ENCODE measurements at regions not wholly inside any gene's neighbourhood (a gene's known extent, or its start where the extent isn't known, plus 50 kb on each side); places are given as distances from the start of the nearest gene placed in this dataset.
A peak's percentile ranks its signal among the peaks of the same experiment; 100 is the strongest.
"Not testable (repeated sequence)": the region's sequence is repeated elsewhere in the genome, so short reads cannot be mapped to it uniquely, and the experiment has no call there.

DNA sequence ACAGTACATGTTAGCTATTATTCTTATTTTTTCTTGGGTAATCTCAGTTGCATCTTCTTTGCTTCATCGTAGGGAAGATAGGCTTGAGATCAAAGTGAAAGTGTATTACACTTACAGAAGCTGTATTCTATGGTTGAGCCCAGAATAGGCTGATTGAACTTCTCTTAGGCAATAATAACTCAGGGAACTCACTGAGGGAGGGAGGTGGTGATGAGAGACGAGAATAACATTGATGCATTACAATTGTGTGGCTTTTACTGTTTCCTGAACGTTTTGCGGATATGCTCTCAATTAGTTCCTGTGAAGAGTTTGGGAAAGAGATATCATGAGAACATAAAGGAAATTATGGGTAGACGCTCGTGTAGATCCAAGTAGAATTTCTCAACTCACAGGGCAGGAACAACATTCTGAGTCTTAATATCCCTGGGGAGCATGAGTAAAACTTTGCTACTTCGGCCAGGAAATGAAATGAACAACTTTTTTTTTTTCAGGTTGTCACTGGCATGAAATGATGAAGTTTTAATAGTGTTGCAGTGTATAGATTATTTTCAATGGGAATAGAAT, 302.2 kb downstream of the TUSC7 start:
- DNase-seq: no peak

DNA sequence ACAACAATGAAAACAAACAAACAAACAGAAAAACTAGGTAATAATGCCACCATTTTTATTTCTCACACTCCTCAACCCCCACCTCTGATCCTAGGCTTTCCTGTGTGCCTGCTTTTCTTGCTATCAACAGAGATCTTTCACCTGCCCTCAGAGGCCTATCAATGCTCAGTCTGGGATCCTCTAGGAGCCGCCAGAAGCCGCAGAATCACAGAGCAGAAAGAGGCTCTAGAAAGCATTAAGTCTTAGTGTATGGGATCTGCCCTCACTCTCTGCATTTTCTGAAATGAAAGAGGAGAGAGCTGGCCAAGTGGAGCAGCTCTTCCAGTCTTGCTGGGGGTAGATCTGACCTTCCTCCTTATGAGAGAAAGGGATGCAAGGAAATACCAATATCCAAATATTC, 306.8 kb downstream of the TUSC7 start:
- no peak for DNase-seq

DNA sequence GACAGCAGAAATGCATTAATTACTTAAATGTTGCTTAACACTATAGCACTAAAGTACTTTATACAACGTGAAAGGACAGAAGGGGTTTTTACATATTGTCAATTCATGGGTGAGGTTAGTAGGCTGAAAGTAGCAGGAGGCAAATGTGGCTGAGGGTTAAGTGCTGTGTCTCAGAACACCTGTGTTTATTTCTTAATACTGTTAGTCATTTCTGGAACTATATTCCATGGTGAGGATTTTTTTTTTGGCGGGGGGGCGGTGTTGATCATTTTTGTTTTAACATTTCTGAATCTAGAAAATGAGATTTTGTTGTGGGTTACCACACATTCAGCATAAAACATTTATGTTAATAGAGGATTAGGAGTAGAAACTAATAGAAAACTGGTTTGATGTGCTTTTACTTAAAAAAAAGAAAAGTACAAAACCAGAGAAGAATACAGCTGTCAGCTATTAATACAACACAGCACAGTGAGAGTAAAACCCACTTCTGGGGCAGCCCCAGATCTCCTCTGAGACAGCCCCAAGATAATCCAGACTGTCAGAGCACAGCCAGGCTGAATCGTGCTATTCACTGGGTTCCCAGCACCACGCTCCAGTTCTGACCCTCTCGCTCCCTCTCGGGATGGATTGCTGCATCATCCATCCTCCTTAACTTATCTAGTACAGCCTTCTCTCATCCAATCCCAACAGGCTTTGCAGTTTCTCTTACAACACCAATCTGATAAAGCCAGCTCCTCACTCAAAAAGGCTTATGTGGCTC, 307.7 kb downstream of the TUSC7 start:
- DNase-seq: no peak

DNA sequence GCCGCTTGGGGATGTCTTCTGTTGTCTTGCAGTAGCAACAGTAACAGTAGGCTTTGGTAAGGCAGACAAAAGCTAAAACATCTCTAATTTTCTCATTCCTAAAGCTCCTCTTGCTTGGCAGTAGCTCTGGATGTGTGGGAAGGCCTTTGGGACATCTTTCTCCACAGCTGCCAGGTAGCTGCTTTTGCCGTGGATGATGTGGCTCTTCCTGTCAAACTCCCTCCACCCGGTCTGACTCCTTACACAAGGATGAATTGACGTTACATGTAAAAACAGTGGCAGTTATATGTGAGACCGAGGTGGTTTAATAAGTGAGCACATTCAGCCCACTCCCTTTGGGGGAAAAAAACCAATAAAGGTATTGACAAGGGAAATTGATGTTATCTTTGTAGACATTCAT, 309.1 kb downstream of the TUSC7 start:
- no peak for DNase-seq

DNA sequence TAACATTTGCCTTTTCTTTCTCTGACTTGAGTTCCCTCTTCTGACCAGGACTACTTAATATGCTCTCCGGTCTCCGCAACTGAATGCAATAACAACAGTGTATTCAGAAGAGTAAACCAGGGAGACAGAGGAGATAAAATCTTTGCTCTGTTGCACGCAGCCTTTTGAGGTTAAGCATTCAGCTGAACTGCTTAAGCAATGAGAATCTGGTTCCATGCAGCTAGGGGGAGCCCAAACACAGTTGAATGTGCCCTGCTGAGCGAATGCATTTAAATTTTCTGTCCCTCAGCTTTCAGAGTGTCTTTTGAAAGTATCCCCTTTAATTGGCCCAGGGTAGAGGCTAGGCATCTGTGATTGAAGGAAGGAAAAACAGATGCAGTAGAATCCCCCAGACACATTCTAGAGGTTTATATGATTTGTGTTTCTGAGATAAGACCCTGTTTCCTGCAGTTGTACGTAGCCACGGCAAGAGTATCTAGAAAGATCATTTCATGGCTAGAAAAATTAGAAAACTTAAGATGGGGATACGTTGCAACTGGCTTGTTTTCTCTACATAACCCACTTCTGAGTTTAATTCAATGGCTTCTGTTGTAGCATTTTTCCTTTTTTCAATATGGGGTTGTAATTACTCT, 309.6 kb downstream of the TUSC7 start:
- DNase-seq: peak in 1 of 5 donors; percentile 15

DNA sequence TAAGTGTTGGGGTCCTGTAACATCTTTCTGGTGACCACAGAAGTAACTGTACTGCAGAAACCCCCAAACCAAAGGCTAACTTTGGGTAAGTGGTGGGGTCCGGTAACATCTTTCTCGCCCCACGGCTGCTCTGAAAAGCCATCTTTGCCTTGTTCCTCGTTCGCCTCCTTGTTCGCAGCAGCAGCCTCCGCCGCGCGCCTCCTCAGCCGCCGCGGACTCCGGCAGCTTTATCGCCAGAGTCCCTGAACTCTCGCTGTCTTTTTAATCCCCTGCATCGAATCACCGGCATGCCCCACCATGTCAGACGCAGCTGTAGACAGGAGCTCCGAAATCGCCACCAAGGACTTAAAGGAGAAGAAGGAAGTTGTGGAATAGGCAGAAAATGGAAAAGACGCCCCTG, 316.8 kb downstream of the TUSC7 start:
- no peak for DNase-seq

DNA sequence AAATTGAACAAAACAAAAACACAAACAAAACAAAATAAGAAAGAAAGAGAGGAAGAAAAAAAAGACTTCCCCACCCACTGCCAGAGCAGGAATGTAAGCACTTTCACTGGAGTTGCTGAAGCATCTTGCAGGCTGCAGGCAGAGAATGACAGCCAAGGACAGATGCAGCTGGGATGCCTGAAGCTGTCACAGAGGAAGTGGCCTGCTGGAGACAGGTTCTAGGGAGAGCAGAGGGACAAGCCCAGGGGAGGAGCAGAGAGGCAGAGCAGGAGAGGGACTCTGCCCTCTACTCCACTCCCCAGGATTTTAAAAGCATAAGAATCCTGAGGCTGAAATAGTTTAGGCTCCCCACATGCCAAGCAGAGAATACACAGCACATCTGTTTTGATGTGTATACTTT, 326.2 kb downstream of the TUSC7 start:
- DNase-seq: no peak

DNA sequence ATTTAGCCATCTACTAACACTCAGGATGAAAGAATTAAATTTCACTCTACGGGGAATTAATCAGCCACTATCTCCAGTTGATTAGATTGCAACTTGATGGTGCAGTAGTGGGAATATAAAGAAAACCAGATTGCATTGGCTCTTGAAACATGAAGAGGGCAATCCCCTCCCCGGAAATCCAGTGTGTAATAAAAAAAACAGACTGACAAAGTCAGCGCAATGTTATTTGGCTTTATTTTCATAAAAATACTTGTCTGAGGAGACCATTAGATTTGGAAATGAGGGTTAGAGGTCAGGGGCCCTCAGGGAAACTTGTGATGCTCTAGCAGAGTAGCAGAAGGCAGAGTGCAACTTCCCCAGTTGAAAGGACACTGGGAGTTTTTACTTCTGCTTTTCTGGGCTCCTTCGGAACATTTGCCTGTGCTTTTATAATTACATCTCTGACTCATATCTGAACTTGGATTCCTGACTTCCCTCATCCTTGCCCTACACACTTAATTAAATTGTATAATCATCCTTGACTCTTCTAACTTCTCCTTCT, 326.8 kb downstream of the TUSC7 start:
- DNase-seq: no peak

DNA sequence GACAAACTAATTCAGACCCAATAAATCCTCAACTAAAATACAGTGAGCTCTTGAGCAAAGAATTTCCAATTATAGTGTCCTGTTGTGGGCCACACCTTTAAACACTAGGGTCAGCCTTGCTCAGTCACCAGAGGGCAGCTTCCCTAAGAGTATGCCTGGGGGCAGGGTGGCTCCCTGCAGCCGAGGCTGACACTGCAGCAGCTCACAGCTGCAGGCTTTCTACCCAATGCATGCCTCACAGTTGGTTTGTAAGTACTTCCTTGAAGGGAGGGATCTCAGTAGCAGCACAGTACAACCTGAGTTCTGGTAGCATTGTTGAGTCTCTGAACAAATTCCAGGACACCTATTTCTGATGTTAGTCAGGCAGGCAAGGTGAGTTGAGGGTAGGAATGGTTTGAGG, 335.6 kb downstream of the TUSC7 start:
- no peak for DNase-seq

DNA sequence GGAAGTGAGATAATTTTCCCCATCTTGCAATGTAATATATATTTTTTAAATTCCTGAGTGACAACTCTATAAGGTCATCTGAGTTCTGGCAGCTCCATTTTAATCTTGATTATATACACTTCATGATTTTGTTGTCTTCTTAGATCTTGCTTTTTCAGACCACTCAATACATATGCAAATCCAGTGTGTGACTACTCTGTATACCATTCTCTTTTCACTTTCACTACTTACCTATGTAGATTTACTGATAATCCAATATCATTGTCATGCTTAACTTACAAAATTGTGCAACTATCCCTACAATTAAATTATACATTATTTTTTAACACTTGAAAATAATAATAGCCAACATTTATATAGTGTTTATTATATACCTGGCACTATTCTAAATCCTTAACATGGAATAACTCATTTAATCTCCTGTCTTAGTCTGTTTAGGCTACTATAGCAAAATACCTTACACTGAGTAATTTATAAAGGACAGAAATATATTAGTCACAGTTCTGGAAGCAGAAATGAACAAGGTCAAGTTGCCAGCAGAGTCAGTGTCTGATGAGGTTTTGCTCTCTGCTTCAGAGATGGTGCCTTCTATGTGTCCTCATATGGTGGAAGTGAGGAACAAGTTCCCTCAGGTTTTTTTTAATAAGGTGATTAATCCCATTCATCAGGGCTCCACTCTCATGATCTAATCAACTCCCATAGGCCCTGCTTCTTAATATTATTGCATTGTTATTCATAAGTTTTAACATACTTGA, 338.5 kb downstream of the TUSC7 start:
- no peak for DNase-seq

DNA sequence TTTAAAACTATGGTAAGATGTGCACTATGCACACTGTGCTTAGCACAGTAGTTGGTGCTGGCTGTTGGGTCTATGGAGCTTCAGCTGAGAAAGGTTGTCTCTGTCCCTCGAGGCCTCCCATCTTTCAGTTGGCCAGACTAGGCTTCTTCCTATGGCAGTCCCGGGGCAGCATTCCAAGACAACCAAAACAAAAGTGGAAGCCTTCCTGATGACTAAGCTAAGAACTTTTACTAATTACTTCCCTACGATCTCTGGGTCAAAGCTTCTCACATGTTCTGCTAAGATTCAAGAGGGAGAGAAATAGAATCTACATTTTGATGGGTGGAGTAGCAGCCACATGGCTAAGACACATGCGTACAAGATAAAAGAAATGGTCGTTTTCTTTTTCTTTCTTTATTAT, 342.8 kb downstream of the TUSC7 start:
- DNase-seq: no peak

DNA sequence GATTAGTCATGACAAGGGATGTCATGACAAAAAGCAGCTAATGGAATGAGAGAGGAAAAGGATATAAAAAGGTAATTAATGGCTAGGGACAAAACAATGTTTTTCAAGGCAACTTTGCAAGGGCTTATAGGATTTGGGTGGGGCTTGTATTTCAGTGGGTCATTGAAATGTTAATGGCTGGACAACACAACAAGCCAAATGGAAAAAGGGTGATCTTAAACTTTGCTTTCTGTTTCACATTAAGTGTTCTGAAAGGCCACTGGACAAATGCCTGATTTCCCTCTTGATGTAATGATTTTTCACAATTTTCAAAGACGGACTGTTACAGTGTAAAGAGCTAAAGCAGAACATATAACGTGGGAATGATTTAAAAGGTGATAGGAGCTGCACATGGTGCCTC, 345.0 kb downstream of the TUSC7 start:
- DNase-seq: no peak

DNA sequence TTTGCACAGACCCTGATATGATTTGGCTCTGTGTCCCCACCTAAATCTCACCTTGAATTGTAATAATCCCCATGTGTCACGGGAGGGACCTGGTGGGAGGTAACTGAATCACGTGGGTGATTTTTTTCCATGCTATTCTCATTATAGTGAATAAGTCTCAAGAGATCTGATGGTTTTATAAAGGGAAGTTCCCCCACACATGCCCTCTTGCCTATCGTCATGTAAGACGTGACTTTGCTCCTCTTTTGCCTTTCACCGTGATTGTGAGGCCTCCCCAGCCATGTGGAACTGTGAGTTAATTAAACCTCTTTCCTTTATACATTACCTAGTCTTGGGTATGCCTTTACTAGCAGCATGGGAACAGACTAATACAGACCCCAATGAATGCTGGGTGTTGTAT, 347.4 kb downstream of the TUSC7 start:
- DNase-seq: not testable (repeated sequence)

DNA sequence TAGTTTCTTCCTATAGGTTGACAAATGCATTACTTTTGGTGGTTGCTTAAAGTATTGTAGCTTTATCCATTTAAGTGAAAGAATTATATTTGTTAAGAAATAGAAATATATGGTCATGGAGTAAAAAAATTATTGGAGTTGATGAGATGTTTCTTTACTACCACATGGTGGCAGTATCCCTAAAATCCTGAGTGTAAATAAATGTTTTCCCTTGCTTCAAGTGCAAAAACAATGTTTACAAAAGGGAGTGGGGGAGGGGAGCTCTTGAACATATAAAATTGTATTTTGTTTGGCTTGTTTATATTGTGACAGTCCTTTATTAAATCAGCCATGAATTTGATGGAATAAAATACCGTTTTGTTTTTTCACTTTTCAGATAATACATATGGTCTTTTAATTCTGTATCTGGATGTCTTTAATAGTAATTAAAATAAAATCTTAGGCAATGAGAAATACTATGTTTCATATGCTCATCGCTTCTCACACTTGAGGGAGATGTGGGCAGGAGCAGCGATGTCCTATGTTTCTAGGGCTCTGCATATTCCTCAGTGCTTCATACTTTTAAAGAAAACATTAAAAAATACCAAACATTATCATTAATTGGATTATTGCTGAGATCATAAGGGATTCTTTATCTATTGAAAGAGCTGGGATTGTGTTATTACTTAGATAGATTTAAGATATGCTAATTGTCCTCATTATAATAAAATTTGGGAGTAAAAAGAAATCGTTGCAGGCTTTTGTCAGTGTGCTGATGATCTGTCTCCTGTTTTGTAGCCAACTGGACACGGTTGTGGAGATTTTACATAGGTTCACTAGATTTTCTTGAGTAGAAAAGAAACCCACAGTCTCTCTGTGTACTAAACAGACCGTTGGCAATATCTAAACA, 349.7 kb downstream of the TUSC7 start:
- DNase-seq: no peak

DNA sequence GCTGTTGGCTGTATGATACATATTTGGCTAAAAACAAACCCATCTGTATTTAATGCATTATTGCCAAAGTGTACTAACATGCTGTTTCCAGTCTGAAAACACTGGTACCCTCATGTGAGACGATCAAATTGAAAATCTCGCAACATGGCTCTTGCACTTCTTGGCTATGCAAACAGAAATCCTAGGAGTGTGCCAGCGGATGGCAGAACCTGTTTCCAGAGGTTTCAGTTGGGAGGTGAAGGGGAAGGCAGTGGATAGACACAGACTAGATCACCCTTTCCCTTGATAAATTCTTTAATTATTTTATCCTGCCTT, 350.3 kb downstream of the TUSC7 start:
- no peak for DNase-seq

DNA sequence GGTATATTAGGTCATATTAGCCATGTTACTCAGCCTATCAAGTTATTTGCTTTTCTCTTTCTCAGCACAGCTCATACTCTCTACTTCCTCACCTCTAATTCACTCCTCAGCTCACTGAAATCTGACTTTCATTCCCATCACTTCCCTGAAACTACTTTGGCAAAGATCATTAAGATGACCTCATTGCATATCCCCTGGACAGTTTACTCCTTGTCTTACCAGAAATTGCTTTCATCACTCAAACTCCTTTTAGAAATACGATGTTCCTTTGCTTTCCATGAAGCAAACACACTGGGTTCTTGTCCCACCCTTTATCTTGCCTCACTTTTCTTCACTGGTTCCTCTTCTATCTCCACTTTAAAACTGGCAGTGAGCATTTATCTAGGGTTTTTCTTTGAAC, 354.4 kb downstream of the TUSC7 start:
- DNase-seq: no peak

DNA sequence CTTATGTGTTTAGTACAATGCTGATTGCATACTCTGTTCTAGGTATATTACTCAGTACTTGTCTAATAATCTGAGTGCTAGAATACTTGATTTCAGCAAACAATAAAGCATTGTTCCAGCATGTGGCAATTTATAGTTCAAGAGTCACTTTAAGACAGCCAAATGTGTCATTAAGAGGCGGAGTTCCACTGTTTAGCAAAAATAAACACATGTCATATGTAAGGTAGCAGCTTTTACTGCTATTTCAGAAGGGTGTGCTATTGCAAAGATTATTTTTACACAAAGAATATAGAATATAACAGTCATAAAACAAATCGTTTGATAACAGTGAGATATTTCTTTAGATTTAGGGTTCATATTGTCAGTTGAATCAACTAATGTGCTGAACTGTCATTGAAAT, 358.7 kb downstream of the TUSC7 start:
- DNase-seq: no peak

DNA sequence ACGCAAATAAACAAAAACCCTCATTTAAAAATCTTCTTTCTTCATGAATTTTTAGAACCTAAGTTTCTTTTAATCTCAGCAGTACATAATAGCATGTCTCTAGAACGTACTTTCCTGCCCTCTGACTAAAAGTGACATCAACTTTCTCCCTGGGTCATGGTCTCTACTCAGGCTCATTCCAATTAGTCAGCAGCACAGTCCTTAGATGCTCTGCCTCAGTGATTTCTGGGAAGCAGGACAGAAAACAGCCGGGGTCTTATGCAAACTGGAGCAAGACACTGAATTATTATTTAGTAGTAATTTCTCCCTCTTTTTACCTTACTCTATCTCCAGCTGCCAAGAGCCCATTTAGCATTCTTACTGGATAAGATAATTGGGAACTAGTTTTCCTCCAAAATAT, 365.2 kb downstream of the TUSC7 start:
- no peak for DNase-seq

DNA sequence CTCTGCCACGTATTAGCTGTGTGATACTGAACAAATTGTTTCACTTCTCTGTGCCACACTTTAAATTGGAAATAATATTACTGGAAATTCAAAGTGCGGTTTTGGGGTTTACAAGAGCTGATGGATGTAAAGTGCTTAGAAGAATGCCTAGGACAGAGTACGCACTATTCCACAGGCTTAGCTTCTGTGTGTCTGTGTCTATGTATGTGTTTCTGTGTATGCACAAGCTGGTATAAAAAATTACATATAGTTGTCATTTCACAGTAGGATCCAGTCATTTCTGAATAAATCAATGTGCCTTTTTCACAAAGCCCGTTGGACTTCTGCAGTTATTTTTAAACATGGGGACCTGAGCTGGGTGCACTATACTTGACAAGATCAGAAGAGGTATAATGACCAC, 370.4 kb downstream of the TUSC7 start:
- no peak for DNase-seq

DNA sequence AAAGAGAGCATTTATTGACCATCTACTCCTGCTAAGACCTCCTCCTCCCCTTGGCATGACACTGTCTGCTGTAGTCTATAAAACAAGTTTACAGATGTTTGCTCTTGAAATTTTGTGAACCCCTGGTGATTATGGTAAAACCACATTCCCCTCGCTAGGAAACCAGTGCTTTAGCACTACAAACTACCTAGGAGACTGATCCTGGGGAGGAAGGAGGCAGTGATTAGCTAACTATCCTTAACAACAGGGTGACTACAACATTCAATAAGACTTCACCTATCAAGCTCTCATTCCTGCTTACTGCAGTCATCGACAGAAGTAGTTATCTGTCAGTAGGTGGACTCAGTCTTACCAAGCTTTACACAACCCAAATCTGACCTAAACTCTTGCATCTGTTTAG, 371.3 kb downstream of the TUSC7 start:
- no peak for DNase-seq

DNA sequence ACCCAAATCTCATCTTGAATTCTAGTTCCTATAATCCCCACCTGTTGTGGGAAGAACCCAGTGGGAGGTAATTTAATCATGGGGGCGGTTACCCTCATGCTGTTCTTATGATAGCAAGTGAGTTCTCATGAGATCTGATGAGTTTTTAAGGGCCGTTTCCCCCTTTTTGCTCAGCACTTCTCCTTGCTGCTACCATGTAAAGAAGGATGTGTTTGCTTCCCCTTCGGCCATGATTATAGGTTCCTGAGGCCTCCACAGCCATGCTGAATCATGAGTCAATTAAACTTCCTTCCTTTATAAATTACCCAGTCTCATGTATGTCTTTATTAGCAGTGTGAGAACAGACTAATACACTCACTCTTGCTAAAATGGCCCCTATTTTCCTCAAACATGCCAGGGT, 374.7 kb downstream of the TUSC7 start:
- no peak for DNase-seq

DNA sequence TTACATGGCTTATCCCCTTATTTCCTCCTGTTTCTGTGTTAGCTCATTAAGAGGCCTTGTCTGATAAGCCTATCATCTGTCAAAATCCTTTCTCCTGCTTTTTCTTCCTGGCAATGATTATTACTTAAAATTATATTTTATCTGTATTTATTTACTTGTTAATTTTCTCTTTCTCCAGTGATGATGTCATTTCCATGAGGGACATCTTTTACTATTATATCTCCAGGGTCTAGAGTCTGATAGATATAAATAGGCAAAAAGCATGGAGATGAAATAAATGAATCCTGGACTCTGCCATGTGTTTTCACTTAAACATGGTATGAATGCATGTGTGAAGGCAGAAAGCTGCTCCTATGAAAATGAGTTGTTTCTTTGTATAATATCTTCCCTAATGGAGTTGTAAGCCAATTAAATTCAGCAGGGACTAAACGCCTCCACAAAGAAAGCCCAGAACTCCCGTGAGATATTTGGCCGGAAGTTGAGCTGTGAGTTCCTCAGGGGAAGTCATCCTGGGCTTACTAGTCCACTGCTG, 375.2 kb downstream of the TUSC7 start:
- no peak for DNase-seq

Measured in T-helper 1 cell (primary cell).